ENCODE measurements at regions not wholly inside any gene's neighbourhood (a gene's known extent, or its start where the extent isn't known, plus 50 kb on each side); places are given as distances from the start of the nearest gene placed in this dataset.

DNA sequence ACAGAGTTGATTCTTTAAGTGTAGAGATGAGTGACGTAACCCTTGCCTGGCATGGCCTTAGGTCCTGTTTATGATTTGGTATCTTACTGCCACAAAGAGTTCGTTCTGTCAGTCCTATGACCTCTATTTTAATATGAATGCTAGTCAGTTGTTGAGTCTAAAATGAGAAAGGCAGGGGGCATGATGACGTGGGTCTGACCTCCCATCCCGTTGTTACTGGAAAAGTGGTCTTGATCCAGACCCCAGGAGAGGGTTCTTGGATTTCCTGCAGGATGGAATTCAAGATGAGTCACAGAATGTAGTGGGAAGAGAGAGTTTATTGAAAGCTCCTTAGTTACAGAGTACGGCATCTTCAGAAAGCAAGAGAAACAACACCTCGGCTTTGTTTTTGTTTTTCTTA, 317.0 kb upstream of the COBL start:
- TF ChIP-seq, protein P1, sequence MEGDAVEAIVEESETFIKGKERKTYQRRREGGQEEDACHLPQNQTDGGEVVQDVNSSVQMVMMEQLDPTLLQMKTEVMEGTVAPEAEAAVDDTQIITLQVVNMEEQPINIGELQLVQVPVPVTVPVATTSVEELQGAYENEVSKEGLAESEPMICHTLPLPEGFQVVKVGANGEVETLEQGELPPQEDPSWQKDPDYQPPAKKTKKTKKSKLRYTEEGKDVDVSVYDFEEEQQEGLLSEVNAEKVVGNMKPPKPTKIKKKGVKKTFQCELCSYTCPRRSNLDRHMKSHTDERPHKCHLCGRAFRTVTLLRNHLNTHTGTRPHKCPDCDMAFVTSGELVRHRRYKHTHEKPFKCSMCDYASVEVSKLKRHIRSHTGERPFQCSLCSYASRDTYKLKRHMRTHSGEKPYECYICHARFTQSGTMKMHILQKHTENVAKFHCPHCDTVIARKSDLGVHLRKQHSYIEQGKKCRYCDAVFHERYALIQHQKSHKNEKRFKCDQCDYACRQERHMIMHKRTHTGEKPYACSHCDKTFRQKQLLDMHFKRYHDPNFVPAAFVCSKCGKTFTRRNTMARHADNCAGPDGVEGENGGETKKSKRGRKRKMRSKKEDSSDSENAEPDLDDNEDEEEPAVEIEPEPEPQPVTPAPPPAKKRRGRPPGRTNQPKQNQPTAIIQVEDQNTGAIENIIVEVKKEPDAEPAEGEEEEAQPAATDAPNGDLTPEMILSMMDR (IDR thresholded peaks at IDR 0.05): no peak
- TF ChIP-seq EZH2 (IDR thresholded peaks at IDR 0.05) (no peak), EZH2phosphoT487 (IDR thresholded peaks at IDR 0.05) (no peak)

Measured in neural progenitor cell (in vitro differentiated cells).